ENCODE measurements at regions not wholly inside any gene's neighbourhood (a gene's known extent, or its start where the extent isn't known, plus 50 kb on each side); places are given as distances from the start of the nearest gene placed in this dataset.

DNA sequence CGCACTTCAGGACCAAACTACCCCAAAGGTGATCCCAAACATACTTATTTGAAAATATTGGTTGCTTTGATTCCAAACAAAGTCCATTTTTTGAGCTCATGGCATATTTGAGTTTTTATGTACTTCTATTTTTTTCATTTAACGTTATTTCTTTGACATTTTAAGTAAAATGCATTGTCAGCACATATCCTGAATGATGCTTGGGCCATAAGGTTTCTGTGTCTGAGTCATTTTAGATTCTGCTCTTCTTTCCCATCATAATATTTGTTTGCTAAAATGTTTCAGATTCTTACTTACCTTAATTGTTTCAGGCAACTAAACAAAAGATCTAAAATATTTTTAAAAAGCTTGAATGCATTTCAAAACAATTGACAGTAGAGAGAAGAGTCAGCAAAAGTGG is 998.2 kb downstream of the REEP3 start:
- TF ChIP-seq, protein P1, sequence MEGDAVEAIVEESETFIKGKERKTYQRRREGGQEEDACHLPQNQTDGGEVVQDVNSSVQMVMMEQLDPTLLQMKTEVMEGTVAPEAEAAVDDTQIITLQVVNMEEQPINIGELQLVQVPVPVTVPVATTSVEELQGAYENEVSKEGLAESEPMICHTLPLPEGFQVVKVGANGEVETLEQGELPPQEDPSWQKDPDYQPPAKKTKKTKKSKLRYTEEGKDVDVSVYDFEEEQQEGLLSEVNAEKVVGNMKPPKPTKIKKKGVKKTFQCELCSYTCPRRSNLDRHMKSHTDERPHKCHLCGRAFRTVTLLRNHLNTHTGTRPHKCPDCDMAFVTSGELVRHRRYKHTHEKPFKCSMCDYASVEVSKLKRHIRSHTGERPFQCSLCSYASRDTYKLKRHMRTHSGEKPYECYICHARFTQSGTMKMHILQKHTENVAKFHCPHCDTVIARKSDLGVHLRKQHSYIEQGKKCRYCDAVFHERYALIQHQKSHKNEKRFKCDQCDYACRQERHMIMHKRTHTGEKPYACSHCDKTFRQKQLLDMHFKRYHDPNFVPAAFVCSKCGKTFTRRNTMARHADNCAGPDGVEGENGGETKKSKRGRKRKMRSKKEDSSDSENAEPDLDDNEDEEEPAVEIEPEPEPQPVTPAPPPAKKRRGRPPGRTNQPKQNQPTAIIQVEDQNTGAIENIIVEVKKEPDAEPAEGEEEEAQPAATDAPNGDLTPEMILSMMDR (IDR thresholded peaks at IDR 0.05; ENCODE audit: low read depth, low read length, missing control alignments), result no peak
- H3K4me3 ChIP-seq (ENCODE audit: low read depth, low read length), result no peak overlapping the region
- DNase-seq (ENCODE audit: low read depth), result no peak

DNA sequence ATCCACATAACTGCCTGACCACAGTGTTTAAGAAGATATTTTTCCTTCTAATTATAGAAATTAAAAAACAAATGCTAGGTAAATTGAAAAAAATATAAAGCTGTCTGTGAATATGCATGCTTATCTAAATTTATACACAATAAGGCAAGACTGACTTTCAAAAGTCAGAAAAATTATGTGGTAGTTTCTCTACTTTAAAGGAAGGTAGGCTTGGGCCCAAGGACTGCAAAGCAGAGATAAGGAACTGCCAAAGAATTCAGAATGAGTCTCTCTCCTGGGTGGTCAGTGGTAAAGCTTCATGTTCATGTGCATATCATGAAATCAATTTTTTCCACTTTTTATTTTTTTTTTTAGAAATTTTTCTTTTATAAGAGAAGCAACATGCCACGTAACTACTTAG is 998.6 kb downstream of the REEP3 start:
- DNase-seq (ENCODE audit: low read depth), result no peak
- TF ChIP-seq, protein P1 (IDR thresholded peaks at IDR 0.05; ENCODE audit: low read depth, low read length, missing control alignments), result no peak
- H3K4me3 ChIP-seq (ENCODE audit: low read depth, low read length), result no peak overlapping the region

DNA sequence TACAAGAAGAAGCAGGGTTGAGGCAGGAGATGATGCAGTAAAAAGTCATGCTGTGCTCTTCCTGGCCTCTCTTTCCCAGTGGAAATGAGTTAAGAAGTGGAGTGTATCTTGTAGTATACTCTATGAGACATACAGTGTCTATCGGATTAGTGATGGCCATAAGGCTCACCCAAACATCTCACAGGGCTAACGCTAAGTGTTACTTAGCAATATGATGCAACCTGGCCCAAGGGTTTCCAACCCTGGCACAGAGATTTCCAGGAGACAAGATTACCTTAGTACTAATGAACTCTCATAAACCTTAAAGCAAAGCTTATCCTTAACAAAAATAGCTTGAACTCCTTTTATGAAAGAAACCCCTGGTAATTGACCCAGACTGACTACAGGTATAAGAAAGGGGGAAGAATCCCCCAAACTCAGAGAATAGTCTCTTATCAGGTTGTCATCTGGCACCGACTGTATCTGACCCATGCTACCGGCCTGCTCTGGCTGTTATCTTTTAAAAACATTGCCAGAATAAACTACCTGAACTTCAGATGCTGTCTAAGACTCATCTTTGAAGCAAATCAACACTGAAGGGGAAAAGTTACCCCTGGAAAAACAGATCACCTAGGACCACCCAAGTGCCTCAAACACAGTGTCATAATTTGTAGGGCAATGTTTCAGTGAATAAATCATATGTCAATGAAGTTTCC is 1002.0 kb downstream of the REEP3 start:
- TF ChIP-seq, protein P1 (IDR thresholded peaks at IDR 0.05; ENCODE audit: low read depth, low read length, missing control alignments), result no peak
- H3K4me3 ChIP-seq (ENCODE audit: low read depth, low read length), result no peak overlapping the region
- DNase-seq (ENCODE audit: low read depth), result no peak

DNA sequence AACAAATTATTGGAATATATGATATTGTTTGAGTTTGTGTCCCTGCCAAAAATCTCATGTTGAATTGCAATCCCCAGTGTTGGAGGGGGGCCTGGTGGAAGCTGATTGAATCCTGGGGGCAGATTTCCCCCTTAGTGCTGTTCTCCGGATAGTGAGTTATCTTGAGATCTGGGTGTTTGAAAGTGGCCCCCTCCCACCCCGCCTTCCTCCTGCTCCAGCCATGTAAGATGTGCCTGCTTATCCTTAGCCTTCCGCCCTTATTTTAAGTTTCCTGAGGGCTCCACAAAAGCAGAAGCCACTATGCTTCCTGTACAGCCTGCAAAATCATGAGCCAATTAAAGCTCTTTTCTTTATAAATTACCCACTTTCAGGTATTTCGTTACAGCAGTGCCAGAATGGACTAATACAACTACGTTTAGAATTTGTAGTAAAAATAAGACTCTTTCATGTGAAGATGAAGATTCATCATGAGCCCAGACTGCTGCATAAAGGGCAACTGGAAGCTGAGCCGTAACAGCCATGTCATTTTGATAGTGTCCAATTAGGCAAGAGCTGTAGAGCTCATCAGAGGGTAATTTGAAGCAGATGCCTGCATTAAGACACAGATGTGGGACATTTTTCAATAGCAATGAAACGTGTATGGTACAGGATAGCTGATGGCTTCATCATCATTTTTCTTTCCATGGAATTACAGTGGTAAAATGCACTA is 1007.2 kb downstream of the REEP3 start:
- TF ChIP-seq, protein P1 (IDR thresholded peaks at IDR 0.05; ENCODE audit: low read depth, low read length, missing control alignments), result no peak
- no peak overlapping the region for H3K4me3 ChIP-seq (ENCODE audit: low read depth, low read length)
- DNase-seq (ENCODE audit: low read depth), result no peak

DNA sequence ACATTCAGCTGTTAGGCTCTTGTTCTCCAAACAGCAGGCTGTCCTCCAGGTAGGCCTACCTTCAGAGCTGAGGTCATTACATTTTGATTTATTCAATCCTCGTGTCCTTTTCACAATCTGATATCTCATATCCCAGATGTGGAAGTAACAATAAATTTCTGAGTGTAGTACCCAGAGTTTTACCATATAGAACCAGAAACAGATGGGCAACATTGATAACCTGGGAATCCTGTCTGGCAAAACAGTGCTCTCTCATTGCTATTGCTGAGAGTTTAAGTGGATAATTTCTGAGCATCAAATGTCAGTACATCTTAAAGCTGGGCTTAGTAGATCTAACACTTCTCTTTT is 1007.8 kb downstream of the REEP3 start:
- no peak overlapping the region for H3K4me3 ChIP-seq (ENCODE audit: low read depth, low read length)
- TF ChIP-seq, protein P1 (IDR thresholded peaks at IDR 0.05; ENCODE audit: low read depth, low read length, missing control alignments), result no peak
- DNase-seq (ENCODE audit: low read depth), result no peak

DNA sequence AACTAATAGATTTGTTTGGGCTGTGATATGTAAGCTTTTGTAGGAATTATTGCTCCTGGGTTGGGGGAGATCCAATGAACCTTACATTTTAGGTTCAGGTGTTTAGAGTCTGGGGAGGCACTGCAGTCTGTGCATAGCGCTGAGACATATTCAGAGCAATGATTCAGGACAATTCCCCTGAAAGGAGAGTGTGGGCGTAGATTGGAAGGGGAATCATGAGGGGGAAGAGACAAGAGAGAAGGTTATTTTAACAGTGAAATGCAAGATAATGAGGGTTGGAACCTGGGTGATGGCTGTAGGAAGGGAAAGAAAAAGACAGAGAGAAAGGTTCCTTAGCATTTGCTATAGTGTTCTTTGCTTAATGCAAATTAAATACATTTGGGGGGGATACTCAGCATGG is 1013.4 kb downstream of the REEP3 start:
- TF ChIP-seq, protein P1 (IDR thresholded peaks at IDR 0.05; ENCODE audit: low read depth, low read length, missing control alignments), result no peak
- no peak overlapping the region for H3K4me3 ChIP-seq (ENCODE audit: low read depth, low read length)
- no peak for DNase-seq (ENCODE audit: low read depth)

Data from GM12864 (cell line).